Activated T-helper 9 cell treated with anti-CD3 and anti-CD28 coated beads, Interleukin-2, amount 50 U/mL, for 16 hours (primary cell): ENCODE measurements at regions not wholly inside any gene's neighbourhood (a gene's known extent, or its start where the extent isn't known, plus 50 kb on each side); places are given as distances from the start of the nearest gene placed in this dataset.

Experiments used
- DNase-seq: peaks from one replicate; pipeline ENCODE4 v3.0.0-alpha.2; 2020; ENCODE audit warnings: low read depth

GRCh38 chr6:156053626-156054025 is 598.0 kb upstream of the NOX3 start:
- no peak for DNase-seq

DNA sequence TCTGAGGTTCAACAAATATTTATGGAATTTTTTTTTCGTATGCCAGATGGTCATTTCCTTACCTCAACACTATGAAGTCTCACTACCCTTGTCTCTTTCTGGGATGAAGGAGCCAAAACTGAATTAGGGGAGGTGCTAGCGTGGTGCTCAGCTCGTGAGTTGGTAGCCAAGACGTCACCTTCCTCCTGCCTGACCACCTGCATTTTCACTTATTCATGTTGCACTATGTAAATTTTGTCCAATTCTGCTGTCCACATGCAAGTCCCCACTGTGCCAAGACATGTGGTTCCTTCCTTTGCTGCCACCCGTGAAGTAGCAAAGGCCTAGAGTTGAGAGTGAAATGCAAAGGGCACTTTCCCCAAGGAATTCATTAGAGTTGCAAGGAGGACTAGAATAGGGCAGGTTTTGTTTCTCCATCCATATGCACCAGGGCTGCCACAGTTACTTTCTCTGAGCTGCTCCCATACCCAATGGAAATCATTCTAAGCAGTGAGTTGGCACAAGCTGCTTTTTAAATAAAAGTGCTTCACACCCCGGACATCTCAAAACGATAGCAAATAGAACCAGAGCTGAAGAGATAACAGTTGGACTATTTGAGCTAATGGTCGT is 591.3 kb upstream of the NOX3 start:
- DNase-seq, result no peak

- DNase-seq, result no peak
Observed at GRCh38 chr6:156046268-156046665, 590.6 kb upstream of the NOX3 start.

DNA sequence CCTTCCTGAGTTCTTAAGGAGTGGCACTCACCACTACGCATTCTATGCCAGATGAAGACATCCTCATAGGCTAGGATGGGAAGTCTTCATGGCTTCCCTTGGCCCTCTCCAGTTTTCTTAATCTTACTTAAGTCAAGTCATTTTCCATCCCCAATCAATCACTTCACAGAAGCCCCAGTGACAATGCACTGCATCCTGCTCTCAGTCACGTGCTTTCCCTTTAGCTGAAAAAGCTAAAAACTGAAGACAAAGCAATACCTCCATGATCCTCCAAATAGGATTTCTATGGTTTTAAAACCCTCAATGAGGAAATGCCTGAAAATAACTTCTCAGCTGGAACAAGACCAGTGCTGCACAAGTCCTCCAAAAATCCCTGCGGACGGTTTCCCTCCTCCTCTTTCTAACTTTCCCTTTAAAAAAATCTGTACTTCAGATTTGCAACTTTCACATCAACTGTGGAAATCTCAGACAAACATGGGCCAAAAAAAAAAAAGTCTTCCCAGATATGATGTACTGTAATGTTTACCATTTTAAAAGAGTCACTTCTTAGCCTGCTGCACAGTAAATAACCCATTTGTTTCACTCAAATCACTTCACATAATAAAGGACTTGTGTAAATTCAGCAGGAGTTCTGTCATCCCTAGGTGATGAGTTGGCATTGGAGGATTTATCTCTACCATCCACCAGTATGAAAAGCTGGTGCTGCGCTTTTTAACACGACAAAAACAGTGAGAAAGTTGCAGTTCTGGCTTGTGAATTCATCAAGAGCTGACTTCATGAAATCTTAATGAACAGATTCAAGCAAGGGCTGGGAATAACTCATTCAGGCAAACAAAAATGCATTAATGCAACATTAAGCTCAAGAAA is 590.0 kb upstream of the NOX3 start:
- no peak for DNase-seq

DNA sequence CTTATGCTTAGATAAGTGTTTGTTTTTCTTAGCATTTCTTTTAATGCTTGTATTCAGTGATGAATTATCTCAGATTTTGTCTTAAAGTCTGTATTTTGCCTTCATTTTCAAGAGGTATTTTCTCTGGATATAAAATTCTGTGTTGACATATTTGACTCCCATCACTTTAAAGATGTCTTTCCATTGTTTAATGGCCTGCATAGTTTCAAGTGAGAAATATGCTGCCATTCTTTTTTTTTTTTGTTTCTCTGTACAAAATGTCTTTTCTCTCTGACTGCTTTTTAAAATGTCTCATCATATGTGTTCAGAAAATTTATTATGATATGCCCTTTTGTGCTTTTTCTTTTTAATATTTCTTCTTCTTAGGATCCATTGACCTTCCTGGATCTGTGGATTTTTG is 578.0 kb upstream of the NOX3 start:
- DNase-seq, result no peak

- no peak for DNase-seq
Observed at GRCh38 chr6:156031516-156031915, 575.9 kb upstream of the NOX3 start.

- no peak for DNase-seq
Observed at GRCh38 chr6:156030053-156030452, 574.4 kb upstream of the NOX3 start.

DNA sequence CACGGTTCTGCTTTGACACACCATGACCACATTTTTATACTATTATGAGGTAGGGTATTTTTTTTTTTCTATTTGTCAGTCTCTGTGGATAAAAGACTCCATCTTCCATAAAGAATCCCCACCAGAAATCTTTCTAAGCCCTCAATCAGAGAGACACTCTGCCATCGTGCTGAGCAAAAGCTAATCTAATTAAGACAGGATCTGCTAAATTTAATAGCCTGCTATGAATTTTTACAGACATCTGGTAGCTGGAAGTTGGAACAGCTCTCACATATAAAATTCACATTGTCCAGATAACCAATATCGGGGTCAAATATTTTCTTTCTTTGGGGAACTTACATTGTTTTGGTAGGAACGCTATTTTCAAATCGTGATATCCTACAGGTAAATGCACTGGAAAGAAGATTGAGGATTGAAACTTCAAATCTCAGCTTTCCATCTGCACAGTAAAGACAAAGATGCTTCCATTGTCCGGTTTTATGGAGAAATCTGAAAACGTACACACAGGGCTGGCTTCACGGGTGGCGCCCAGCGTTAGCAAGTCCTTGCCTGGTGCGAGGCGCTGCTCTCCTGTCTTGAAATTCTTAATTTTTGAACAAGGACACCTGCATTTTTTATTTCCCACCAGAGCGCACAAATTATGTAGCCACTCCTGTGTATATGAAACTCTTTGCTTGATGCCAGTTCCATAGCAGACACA is 573.8 kb upstream of the NOX3 start:
- no peak for DNase-seq

DNA sequence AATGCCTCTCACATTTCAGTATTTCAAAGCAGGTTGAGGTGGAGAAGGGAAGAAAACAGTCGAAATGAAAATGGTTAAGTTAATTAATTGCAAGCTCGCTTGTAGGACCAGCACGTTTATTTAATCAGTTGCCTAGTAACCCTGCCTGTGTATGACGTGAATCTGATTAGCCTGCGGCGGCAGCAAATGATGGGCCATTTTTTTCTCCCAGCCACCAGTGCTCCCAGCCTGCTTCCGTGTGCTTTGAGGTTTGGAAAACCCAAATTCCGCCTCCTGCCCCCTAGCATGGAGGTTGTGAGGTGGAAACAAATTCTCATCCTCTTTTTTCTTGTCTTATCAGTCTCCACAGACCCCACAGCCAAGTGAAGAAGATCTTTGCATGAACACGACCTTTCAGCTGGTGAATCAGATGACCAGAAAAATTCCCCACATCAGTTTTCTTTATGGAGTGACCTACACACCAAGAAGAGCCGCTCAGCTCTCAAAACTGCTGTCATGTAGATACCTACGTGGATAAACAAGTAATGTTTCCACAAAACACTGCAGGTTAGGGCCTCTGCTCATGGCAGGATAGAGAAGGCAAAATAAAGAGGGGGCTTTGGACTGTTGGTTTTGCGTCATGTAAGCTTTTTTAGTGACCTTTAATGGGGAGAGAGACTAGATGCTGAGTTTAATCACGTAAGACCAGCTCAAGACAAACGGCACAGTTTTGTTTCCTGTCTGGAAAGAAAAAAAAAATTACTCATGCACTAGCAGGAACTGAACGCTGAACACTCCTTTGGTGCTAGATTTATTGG is 572.9 kb upstream of the NOX3 start:
- no peak for DNase-seq

DNA sequence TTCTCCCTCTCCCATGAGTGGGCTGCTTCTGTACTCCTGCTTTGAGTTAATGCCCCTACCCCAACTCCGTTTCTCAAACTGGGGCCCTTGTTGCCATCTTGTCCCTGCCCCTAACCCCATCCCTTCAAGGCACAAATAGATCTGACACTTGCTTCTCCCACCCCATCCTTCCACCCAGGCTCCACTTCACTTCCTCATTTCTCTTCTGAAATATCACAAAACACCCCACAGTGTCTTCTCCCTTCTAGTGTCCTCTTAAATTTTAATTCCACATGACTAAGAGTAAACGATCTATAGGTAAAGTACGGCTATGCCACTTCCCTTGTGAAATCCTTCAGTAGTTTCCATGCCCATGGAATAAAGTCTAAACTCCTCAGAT is 571.6 kb upstream of the NOX3 start:
- DNase-seq, result no peak

- no peak for DNase-seq
Observed at GRCh38 chr6:156026486-156027247, 571.0 kb upstream of the NOX3 start.

GRCh38 chr6:156024339-156024738 is 568.7 kb upstream of the NOX3 start:
- DNase-seq, result no peak

GRCh38 chr6:156021746-156022396 is 566.2 kb upstream of the NOX3 start:
- DNase-seq, result no peak

DNA sequence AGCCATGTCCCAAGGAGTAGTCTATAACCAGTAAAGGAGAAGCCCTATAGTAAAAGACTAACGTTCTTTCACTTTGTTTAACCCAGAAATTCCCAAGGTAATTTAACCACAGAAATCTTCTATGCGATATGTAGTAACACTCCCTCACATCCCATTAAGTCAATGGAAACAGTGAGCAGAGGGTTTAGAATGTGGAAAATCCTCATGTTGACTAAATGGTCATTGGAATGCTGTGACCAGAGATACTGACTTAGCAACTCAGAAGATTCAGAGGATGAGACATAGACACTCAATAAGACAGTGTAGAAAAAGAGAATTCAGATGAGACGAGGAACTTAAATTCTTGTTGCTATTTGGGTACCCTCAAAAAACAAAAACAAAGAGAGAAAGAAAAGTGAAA is 562.2 kb upstream of the NOX3 start:
- DNase-seq, result no peak

- DNase-seq, result no peak
Observed at GRCh38 chr6:156016186-156016976, 560.7 kb upstream of the NOX3 start.

- no peak for DNase-seq
Observed at GRCh38 chr6:156013155-156013554, 557.5 kb upstream of the NOX3 start.

- DNase-seq, result no peak
Observed at GRCh38 chr6:156009656-156010055, 554.0 kb upstream of the NOX3 start.

DNA sequence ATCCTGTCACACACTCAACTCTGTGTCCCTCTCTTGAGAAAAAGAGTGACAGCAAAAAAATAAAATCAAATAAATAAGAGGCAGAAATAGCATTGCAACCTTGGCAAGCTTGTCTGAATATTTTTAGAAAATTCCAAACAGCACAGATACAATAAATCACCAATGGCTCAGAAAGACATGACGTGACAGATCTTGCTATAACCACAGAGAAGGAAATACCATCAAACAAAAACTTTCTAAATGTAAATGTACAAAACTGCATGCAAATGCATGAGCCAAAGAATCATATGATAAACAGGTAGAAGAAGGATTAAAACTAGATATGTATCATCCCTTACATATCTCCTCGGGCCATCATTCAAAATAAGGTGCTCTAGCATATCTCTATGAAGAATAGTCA is 549.2 kb upstream of the NOX3 start:
- DNase-seq, result no peak

DNA sequence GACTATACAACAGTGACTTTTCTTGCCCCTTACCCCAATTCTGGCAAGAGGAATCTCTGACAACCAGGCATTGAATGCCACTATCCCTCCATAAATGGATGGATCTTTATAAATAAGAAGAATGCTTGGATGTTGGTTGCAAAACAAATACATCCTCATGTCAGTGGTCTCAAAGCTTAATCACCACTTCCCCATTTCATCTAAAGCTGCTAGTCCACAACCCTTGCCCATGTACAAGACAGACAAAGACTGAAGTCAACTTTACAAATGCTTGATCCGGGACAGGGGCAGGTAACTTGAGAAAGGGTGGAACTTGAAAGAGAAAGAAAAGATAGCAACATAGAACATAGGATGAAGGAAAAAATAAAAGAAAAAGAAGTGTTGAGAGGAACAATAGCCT is 540.5 kb upstream of the NOX3 start:
- no peak for DNase-seq

DNA sequence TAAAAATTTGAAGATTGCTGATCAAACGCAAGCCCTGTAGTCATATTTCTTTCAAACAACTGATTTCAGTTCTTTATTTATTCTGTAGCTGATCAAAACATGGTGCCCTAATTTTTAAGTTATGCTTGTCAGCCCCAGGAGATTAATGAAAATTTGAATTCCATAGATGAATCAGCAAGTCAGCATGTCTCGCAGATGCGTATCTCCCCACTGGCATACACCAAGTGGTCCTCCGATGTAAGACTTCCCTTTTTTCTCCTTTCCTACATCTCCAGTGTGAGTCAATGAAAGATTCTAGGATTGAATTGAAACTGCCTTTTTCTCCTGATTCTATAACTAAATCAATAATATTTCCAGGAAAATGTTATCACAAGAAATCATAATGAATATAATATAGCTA is 539.6 kb upstream of the NOX3 start:
- no peak for DNase-seq
